ENCODE measurements at regions not wholly inside any gene's neighbourhood (a gene's known extent, or its start where the extent isn't known, plus 50 kb on each side); places are given as distances from the start of the nearest gene placed in this dataset.
A peak's percentile ranks its signal among the peaks of the same experiment; 100 is the strongest.

DNA sequence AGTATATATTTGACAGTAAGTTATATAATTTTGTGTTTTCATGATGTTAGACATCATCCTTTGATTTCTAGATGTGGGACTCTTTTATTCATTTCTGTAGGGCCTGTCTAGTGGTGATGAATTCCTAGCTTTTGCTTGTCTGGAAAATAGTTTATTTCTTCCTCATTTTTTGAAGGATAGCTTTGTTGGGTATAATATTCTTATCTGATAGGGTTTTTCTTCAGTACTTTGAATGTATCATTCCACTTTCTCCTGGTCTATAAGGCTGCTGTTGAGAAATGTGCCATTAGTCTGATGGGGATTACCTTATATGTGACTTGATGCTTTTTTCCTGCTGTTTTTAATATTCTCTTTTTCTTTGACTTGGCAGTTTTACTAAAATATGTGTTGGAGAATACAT is 1104.5 kb downstream of the FAT4 start:
- H3K36me3 ChIP-seq: no peaks in the 10 kb centered on the region
- no peak overlapping the region for H3K27ac ChIP-seq
- H3K9me3 ChIP-seq: peaks cover 0 to 6% (median 4%) of the 10 kb centered on the region in 3 donors
- H3K4me1 ChIP-seq: no peaks in the 10 kb centered on the region
- DNase-seq: no peak
- no peak overlapping the region for H3K4me3 ChIP-seq
- no peaks in the 10 kb centered on the region for H3K27me3 ChIP-seq
- intact Hi-C loops (cut with DNase I; ENCODE audit: low total_unique reads): no loop called here
- TF ChIP-seq, protein P1, sequence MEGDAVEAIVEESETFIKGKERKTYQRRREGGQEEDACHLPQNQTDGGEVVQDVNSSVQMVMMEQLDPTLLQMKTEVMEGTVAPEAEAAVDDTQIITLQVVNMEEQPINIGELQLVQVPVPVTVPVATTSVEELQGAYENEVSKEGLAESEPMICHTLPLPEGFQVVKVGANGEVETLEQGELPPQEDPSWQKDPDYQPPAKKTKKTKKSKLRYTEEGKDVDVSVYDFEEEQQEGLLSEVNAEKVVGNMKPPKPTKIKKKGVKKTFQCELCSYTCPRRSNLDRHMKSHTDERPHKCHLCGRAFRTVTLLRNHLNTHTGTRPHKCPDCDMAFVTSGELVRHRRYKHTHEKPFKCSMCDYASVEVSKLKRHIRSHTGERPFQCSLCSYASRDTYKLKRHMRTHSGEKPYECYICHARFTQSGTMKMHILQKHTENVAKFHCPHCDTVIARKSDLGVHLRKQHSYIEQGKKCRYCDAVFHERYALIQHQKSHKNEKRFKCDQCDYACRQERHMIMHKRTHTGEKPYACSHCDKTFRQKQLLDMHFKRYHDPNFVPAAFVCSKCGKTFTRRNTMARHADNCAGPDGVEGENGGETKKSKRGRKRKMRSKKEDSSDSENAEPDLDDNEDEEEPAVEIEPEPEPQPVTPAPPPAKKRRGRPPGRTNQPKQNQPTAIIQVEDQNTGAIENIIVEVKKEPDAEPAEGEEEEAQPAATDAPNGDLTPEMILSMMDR (IDR thresholded peaks at IDR 0.05): no peak

DNA sequence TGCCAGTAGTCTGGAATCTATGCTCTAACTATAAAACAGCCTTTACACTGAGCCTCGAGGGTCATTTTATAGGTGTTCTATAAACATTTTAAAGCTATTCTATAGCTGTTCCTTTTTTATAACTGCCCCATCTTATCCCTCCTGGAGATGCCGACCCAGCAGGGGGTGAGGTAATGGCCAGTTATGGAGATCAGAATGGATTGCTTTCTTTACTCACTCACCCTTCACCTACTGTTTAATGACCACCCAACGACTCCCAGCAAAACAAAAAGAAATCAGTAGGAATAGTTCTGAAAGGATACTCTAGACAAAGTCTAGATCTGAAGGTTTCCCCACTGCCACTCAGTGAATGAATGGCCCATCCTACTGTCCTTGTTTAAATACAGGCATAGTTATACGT is 1113.1 kb downstream of the FAT4 start:
- TF ChIP-seq, protein P1 (IDR thresholded peaks at IDR 0.05): no peak
- intact Hi-C loops (cut with DNase I; ENCODE audit: low total_unique reads): no loop called here
- no peak for DNase-seq

DNA sequence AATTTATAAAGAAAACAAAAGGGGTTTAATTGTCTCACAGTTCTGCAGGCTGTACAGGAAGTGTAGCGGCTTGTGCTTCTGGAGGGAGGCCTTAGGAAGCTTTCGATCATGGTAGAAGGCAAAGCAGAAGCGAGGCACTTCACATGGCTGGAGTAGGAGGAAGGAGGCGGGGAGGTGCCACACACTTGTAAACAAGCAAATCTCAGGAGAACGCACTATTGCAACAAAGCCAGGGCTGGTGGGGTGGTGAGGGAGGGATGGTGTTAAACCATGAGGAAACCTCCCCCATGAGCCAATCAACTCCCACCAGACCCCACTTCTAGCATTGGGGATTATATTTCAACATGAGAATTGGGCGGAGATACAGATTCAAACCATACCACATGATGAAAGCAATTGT is 1116.3 kb downstream of the FAT4 start:
- Histone ChIP-seq H3K4me3 (no peak overlapping the region), H3K27ac (no peak overlapping the region), H3K27me3 (no peaks in the 10 kb centered on the region), H3K36me3 (no peaks in the 10 kb centered on the region), H3K4me1 (no peaks in the 10 kb centered on the region), H3K9me3 (no peaks in the 10 kb centered on the region)
- TF ChIP-seq, protein P1 (IDR thresholded peaks at IDR 0.05): no peak
- intact Hi-C loops (cut with DNase I; ENCODE audit: low total_unique reads): no loop called here
- DNase-seq: no peak

More for the DNA sequence above, 1113.1 kb downstream of the FAT4 start:
- Histone ChIP-seq H3K9me3 (no peaks in the 10 kb centered on the region), H3K36me3 (no peaks in the 10 kb centered on the region), H3K27ac (no peak overlapping the region), H3K4me3 (no peak overlapping the region), H3K27me3 (no peaks in the 10 kb centered on the region), H3K4me1 (no peaks in the 10 kb centered on the region)

DNA sequence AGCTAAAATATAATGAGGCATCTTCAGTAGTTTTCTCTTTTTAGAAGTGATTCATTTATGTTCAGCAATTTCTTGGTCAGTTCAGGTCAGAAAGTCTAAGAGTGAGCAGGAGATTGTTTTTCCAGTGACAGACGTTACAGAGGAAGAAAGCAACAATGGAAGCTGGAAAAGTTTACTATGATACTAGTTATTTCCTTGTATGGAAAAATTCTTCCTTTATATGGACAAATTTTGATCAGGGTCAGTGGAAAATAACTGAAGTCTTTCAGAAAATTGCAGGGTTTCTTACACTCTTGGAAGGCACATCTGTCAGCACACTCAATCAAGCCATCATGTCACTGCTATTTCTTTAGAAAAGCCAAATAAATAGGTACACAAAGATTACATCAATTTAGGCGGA is 1120.7 kb downstream of the FAT4 start:
- H3K4me1 ChIP-seq: peaks cover 0 to 10% (median 3%) of the 10 kb centered on the region in 4 donors
- no peaks in the 10 kb centered on the region for H3K27me3 ChIP-seq
- H3K9me3 ChIP-seq: no peaks in the 10 kb centered on the region
- no peak overlapping the region for H3K27ac ChIP-seq
- DNase-seq: no peak
- H3K4me3 ChIP-seq: no peak overlapping the region
- TF ChIP-seq, protein P1 (IDR thresholded peaks at IDR 0.05): no peak
- H3K36me3 ChIP-seq: no peaks in the 10 kb centered on the region
- intact Hi-C loops (cut with DNase I; ENCODE audit: low total_unique reads): no loop called here

DNA sequence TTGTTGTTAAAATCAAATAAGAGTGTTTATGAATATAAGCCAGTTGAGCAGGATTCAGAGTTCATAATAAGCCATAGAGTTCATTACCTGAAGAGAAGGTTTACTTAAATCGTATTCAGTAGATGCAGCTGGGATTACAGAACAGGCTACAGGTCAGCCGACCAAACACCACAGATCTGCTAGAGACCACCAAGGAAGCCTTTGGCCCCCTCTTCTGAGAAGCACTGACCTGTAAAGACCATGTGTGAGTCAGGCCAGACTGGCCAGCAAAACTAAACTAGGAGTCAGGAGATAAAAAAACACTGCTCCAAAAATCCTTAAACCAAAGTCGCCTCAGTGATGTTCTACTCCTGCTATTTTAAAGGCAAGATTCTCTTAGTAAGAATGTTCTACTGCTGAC is 1125.5 kb downstream of the FAT4 start:
- DNase-seq: no peak
- Histone ChIP-seq H3K27me3 (no peaks in the 10 kb centered on the region), H3K27ac (peak overlapping the region; percentile 45 to 62), H3K36me3 (no peaks in the 10 kb centered on the region), H3K4me1 (peaks cover 0 to 28% (median 4%) of the 10 kb centered on the region in 4 donors), H3K9me3 (no peaks in the 10 kb centered on the region), H3K4me3 (no peak overlapping the region)
- TF ChIP-seq, protein P1 (IDR thresholded peaks at IDR 0.05): no peak
- intact Hi-C loops (cut with DNase I; ENCODE audit: low total_unique reads): no loop called here
